B cell (primary cell): ENCODE measurements at regions not wholly inside any gene's neighbourhood (a gene's known extent, or its start where the extent isn't known, plus 50 kb on each side); places are given as distances from the start of the nearest gene placed in this dataset.

Experiments
- ATAC-seq: fragments of 200-7000 bp; cut with Tn5 transposase; one replicate; pipeline ENCODE4 v1.10.0; 2021; ENCODE audit warnings: low read depth, mild to moderate bottlenecking, moderate number of reproducible peaks, moderate library complexity
- CTCF ChIA-PET: fragments of 350-600 bp; sonication (Branson Sonifier 250); formaldehyde crosslinking; loops from one replicate; lab custom pipeline; 2021; ENCODE audit warnings: antibody characterized with exemption, inconsistent platforms; lab: Charles Lee
- POLR2A ChIA-PET: fragments of 350-600 bp; sonication (Branson Sonifier 250); formaldehyde crosslinking; loops from one replicate; lab custom pipeline; 2021; ENCODE audit warnings: antibody characterized with exemption; lab: Charles Lee
- DNase-seq: peaks from one replicate; pipeline ENCODE4 v3.0.0; 2013
- H2AFZ ChIP-seq: 2 replicates; pipeline ENCODE4 v1.6.1; 2012; ENCODE audit warnings: mild to moderate bottlenecking, low read depth, low read length; ENCODE audit not compliant: insufficient read depth, poor library complexity, severe bottlenecking
- H3K27ac ChIP-seq, 2 donors: 1 replicate in 1 of 2; 2 replicates in 1 of 2; pipeline ENCODE4 v1.5.1; 2012 to 2013; ENCODE audit warnings: low read length in 2 of 2, mild to moderate bottlenecking in 2 of 2, moderate library complexity in 1 of 2
- H3K27me3 ChIP-seq, 4 experiments: fragments of 200-600 bp in 1 of 4; sonication (generic) in 1 of 4; replicated peaks in 1 of 4; 1 replicate in 2 of 4; 2 replicates in 2 of 4; pipeline versions ENCODE4 v1.6.1 to v1.7.0; 2013 to 2016; ENCODE audit warnings: low read length in 3 of 4, mild to moderate bottlenecking in 2 of 4, mixed read lengths in 1 of 4, moderate library complexity in 1 of 4; ENCODE audit not compliant: insufficient read depth in 4 of 4, control insufficient read depth in 3 of 4; ENCODE audit errors: control extremely low read depth in 1 of 4
- H3K36me3 ChIP-seq, 2 experiments: replicated peaks in 1 of 2; 1 replicate in 1 of 2; 2 replicates in 1 of 2; pipeline versions ENCODE4 v1.6.1 to v1.7.1; 2013; ENCODE audit warnings: low read length in 1 of 2; ENCODE audit not compliant: insufficient read depth in 2 of 2, control insufficient read depth in 1 of 2; ENCODE audit errors: control extremely low read depth in 1 of 2, extremely low read depth in 1 of 2
- H3K4me1 ChIP-seq, 2 donors: fragments of 200-600 bp in 1 of 2; sonication (generic) in 1 of 2; 1 replicate in 1 of 2; 2 replicates in 1 of 2; pipeline versions ENCODE4 v1.5.1 to v1.6.1; 2013 to 2017; ENCODE audit warnings: low read length in 2 of 2; ENCODE audit not compliant: control insufficient read depth in 2 of 2, insufficient read depth in 2 of 2
- H3K4me2 ChIP-seq: replicated peaks from 2 replicates; pipeline ENCODE3; 2012; ENCODE audit warnings: mild to moderate bottlenecking, low read depth, low read length; ENCODE audit not compliant: poor library complexity, severe bottlenecking
- H3K4me3 ChIP-seq, 5 experiments: fragments of 200-600 bp in 1 of 5; sonication (generic) in 1 of 5; 1 replicate in 3 of 5; 2 replicates in 2 of 5; pipeline versions ENCODE4 v1.5.1 to v1.7.0; 2011 to 2016; ENCODE audit warnings: low read length in 4 of 5, mild to moderate bottlenecking in 4 of 5, low read depth in 2 of 5, control low read depth in 1 of 5, moderate library complexity in 1 of 5; ENCODE audit not compliant: insufficient read depth in 1 of 5; ENCODE audit errors: control extremely low read depth in 1 of 5, extremely low read depth in 1 of 5
- H3K79me2 ChIP-seq: fragments of 200-600 bp; sonication (generic); one replicate; pipeline ENCODE4 v1.6.0; 2016; ENCODE audit warnings: low read length; ENCODE audit not compliant: control insufficient read depth, insufficient read depth
- H3K9ac ChIP-seq: fragments of 200-600 bp; sonication (generic); 2 replicates; pipeline ENCODE4 v1.6.1; 2017; ENCODE audit warnings: mild to moderate bottlenecking, low read length, moderate library complexity
- H3K9me3 ChIP-seq, 3 donors: one replicate each; pipeline versions ENCODE4 v1.6.1 to v1.7.1; 2013; ENCODE audit warnings: low read length in 2 of 3; ENCODE audit not compliant: control insufficient read depth in 2 of 3, insufficient read depth in 1 of 3; ENCODE audit errors: control extremely low read depth in 1 of 3
- H4K20me1 ChIP-seq: 2 replicates; pipeline ENCODE4 v1.6.0; 2012; ENCODE audit warnings: mild to moderate bottlenecking, low read length; ENCODE audit not compliant: insufficient read depth, control insufficient read depth, poor library complexity, severe bottlenecking
- H3K27ac Mint-ChIP-seq: one replicate; pipeline ENCODE4 v1.8.0; 2021; ENCODE audit warnings: mixed read lengths
- H3K27me3 Mint-ChIP-seq: one replicate; pipeline ENCODE4 v1.8.0; 2021; ENCODE audit warnings: mixed read lengths
- H3K4me1 Mint-ChIP-seq: one replicate; pipeline ENCODE4 v1.8.0; 2021; ENCODE audit warnings: mixed read lengths
- H3K4me3 Mint-ChIP-seq: one replicate; pipeline ENCODE4 v1.8.0; 2021; ENCODE audit warnings: mixed read lengths
- H3K9me3 Mint-ChIP-seq: one replicate; pipeline ENCODE4 v1.8.0; 2022; ENCODE audit warnings: mixed read lengths; ENCODE audit not compliant: insufficient read depth
- CTCF ChIP-seq: fragments of 200-600 bp; IDR thresholded peaks from one replicate; pipeline ENCODE4 v1.8.0; 2022; ENCODE audit warnings: antibody characterized with exemption, mild to moderate bottlenecking
- EZH2 ChIP-seq: IDR thresholded peaks from 2 replicates; pipeline ENCODE4 v1.6.1; 2012; ENCODE audit warnings: borderline replicate concordance, low read depth, mild to moderate bottlenecking, moderate library complexity, low read length; ENCODE audit not compliant: insufficient read depth, poor library complexity, severe bottlenecking
- WGBS: methylation state at CpG from one replicate; pipeline ENCODE4 v1.1.5; 2013; ENCODE audit warnings: missing lambda C conversion rate; ENCODE audit not compliant: insufficient coverage; 5-methylcytosine and 5-hydroxymethylcytosine counted together
- intact Hi-C: fragments of 100-400 bp; cut with micrococcal nuclease; formaldehyde crosslinking; loops from one replicate; pipeline ENCODE4 v1.10.0; 2022

- peaks cover 0 to 3% (median 0%) of the 10 kb centered on the region in 3 donors for H3K9me3 ChIP-seq
- no peak overlapping the region for H3K4me2 ChIP-seq
- H3K27ac Mint-ChIP-seq: no peak overlapping the region
- H3K27me3 ChIP-seq: peaks cover 0 to 17% (median under 1%) of the 10 kb centered on the region in 4 experiments
- intact Hi-C loops: no loop called here
- H3K4me1 Mint-ChIP-seq: no peaks in the 10 kb centered on the region
- H3K4me3 Mint-ChIP-seq: no peak overlapping the region
- no peak overlapping the region for H3K9ac ChIP-seq
- H2AFZ ChIP-seq: no peak overlapping the region
- no peaks in the 10 kb centered on the region for H3K4me1 ChIP-seq
- ChIA-PET CTCF (no interaction called here), POLR2A (no interaction called here)
- WGBS: 73% methylated on average over 3 of the region's 3 CpGs
- no peak for ATAC-seq
- no peak for DNase-seq
- H3K27ac ChIP-seq: no peak overlapping the region
- H3K4me3 ChIP-seq: no peak overlapping the region
- no peaks in the 10 kb centered on the region for H4K20me1 ChIP-seq
- TF ChIP-seq CTCF (no peak), EZH2 (no peak)
- no peaks in the 10 kb centered on the region for H3K36me3 ChIP-seq
- no peaks in the 10 kb centered on the region for H3K79me2 ChIP-seq
- H3K27me3 Mint-ChIP-seq: peaks cover 45% of the 10 kb centered on the region
- peaks cover 2% of the 10 kb centered on the region for H3K9me3 Mint-ChIP-seq
Measured at GRCh38 chr5:73290242-73290641, 117.2 kb downstream of the TMEM174 start.

GRCh38 chr5:73288803-73289720 lies 116.1 kb downstream of the TMEM174 start:
- TF ChIP-seq CTCF (no peak), EZH2 (no peak)

More at GRCh38 chr5:73288803-73289720, 116.1 kb downstream of the TMEM174 start:
- Histone ChIP-seq H3K36me3 (no peaks in the 10 kb centered on the region), H3K4me3 (no peak overlapping the region), H3K4me1 (no peaks in the 10 kb centered on the region), H3K9ac (no peak overlapping the region), H3K9me3 (peaks cover 0 to 3% (median 0%) of the 10 kb centered on the region in 3 donors), H3K79me2 (no peaks in the 10 kb centered on the region), H2AFZ (no peak overlapping the region), H4K20me1 (no peaks in the 10 kb centered on the region), H3K4me2 (no peak overlapping the region), H3K27me3 (peaks cover 0 to 11% (median 0%) of the 10 kb centered on the region in 4 experiments), H3K27ac (no peak overlapping the region)
- ATAC-seq (no peak), DNase-seq (no peak)
- CTCF ChIA-PET: no interaction called here
- POLR2A ChIA-PET: no interaction called here
- Mint-ChIP-seq H3K9me3 (peaks cover 2% of the 10 kb centered on the region), H3K4me3 (no peak overlapping the region), H3K27me3 (peaks cover 36% of the 10 kb centered on the region), H3K4me1 (no peaks in the 10 kb centered on the region), H3K27ac (no peak overlapping the region)
- 65% methylated on average over 4 of the region's 6 CpGs for WGBS
- intact Hi-C loops: no loop called here
